ENCODE measurements at regions not wholly inside any gene's neighbourhood (a gene's known extent, or its start where the extent isn't known, plus 50 kb on each side); places are given as distances from the start of the nearest gene placed in this dataset.

- no peak for DNase-seq
These were observed 75.0 kb downstream of the PTPDC1 start for GRCh38 chr9:94159069-94159939.

- DNase-seq = peak; percentile 43
These were observed 76.6 kb downstream of the PTPDC1 start for GRCh38 chr9:94160594-94161501.

GRCh38 chr9:94161673-94162072, 77.4 kb downstream of the PTPDC1 start:
- no peak for DNase-seq

GRCh38 chr9:94164806-94165549, 80.7 kb downstream of the PTPDC1 start:
- DNase-seq = peak; percentile 55

- peak; percentile 99 for DNase-seq
These were observed 81.5 kb downstream of the PTPDC1 start for GRCh38 chr9:94165592-94166235.

GRCh38 chr9:94166236-94166975, 82.1 kb downstream of the PTPDC1 start:
- DNase-seq = peak; percentile 100

- no peak for DNase-seq
These were observed 82.7 kb downstream of the PTPDC1 start for GRCh38 chr9:94166976-94167346.

GRCh38 chr9:94167376-94167890, 83.2 kb downstream of the PTPDC1 start:
- no peak for DNase-seq

- no peak for DNase-seq
These were observed 84.1 kb downstream of the PTPDC1 start for GRCh38 chr9:94168203-94169000.

- DNase-seq = no peak
These were observed 85.7 kb downstream of the PTPDC1 start for GRCh38 chr9:94169968-94170367.

GRCh38 chr9:94173632-94174031, 85.5 kb upstream of the ZNF169 start:
- no peak for DNase-seq

- no peak for DNase-seq
These were observed 84.9 kb upstream of the ZNF169 start for GRCh38 chr9:94174164-94174563.

- no peak for DNase-seq
These were observed 83.4 kb upstream of the ZNF169 start for GRCh38 chr9:94175669-94176068.

GRCh38 chr9:94176608-94177007, 82.5 kb upstream of the ZNF169 start:
- no peak for DNase-seq

GRCh38 chr9:94178927-94179326, 80.2 kb upstream of the ZNF169 start:
- DNase-seq = no peak

- no peak for DNase-seq
These were observed 77.5 kb upstream of the ZNF169 start for GRCh38 chr9:94181408-94182181.

GRCh38 chr9:94182532-94182931, 76.6 kb upstream of the ZNF169 start:
- DNase-seq = no peak

- DNase-seq = no peak
These were observed 75.7 kb upstream of the ZNF169 start for GRCh38 chr9:94183240-94183999.

GRCh38 chr9:94188246-94188645, 70.9 kb upstream of the ZNF169 start:
- no peak for DNase-seq
